ENCODE measurements at regions not wholly inside any gene's neighbourhood (a gene's known extent, or its start where the extent isn't known, plus 50 kb on each side); places are given as distances from the start of the nearest gene placed in this dataset.

DNA sequence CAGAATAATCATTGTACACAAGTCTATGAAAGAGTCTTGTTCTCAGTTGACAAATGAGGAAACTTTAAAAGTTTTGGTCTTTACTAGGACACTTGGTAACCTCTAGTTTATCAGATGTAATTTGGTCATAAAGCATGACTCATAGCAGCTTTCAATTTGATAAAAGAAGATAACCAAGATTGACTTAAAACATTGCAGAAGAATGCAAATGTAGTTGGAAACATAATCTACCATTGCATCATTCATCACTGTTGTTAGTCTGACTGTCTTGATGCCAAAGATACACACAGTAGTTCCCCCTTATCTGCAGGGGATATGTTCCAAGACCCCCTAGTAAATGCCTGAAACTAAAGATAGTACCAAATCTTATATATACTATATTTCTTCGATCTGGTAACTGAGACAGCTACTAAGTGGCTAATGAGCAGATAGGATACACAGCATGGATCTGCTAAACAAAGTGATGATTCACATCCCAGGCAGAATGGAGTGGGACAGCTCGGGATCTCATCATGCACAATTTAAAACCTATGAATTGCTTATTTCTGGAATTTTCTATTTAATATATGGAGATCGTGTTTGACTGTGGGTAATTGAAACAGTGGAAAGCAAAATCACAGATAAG is 131.4 kb upstream of the CCDC68 start:
- TF ChIP-seq TARDBP (IDR thresholded peaks at IDR 0.05), result no peak
- TF ChIP-seq FOXM1 (IDR thresholded peaks at IDR 0.05; ENCODE audit: borderline replicate concordance), result no peak
- TF ChIP-seq NFRKB (IDR thresholded peaks at IDR 0.05), result no peak
